ENCODE measurements at regions not wholly inside any gene's neighbourhood (a gene's known extent, or its start where the extent isn't known, plus 50 kb on each side); places are given as distances from the start of the nearest gene placed in this dataset.
A peak's percentile ranks its signal among the peaks of the same experiment; 100 is the strongest.

- Mint-ChIP-seq H3K4me3 (no peak overlapping the region), H3K27ac (peak overlapping the region in 1 of 2 donors; percentile 5), H3K36me3 (no peaks in the 10 kb centered on the region), H3K9me3 (no peaks in the 10 kb centered on the region), H3K4me1 (ENCODE audit: low read depth in 2 of 2) (peaks cover 17 to 30% of the 10 kb centered on the region in 2 donors), H3K27me3 (peaks cover 0 to 5% of the 10 kb centered on the region in 2 donors)
- DNase-seq (ENCODE audit: low spot score) (no peak), ATAC-seq (no peak)
Observed at GRCh38 chr11:95684170-95684569, 105.4 kb downstream of the FAM76B start.

GRCh38 chr11:95682552-95682951, 107.0 kb downstream of the FAM76B start:
- peak; percentile 84 to 92 for ATAC-seq
- peaks cover 15 to 30% of the 10 kb centered on the region in 2 donors for H3K4me1 Mint-ChIP-seq (ENCODE audit: low read depth in 2 of 2)

GRCh38 chr11:95680169-95680929, 109.2 kb downstream of the FAM76B start:
- DNase-seq (ENCODE audit: low spot score) (no peak), ATAC-seq (no peak)
- Mint-ChIP-seq H3K9me3 (no peaks in the 10 kb centered on the region), H3K27me3 (peaks cover 0 to 9% of the 10 kb centered on the region in 2 donors), H3K4me3 (no peak overlapping the region), H3K4me1 (ENCODE audit: low read depth in 2 of 2) (peaks cover 15 to 30% of the 10 kb centered on the region in 2 donors), H3K36me3 (no peaks in the 10 kb centered on the region), H3K27ac (peak overlapping the region in 1 of 2 donors; percentile 21)

More at GRCh38 chr11:95682552-95682951, 107.0 kb downstream of the FAM76B start:
- Mint-ChIP-seq H3K27ac (peak overlapping the region in 1 of 2 donors; percentile 6), H3K4me3 (peak overlapping the region; percentile 62), H3K36me3 (no peaks in the 10 kb centered on the region), H3K27me3 (peaks cover 0 to 5% of the 10 kb centered on the region in 2 donors), H3K9me3 (no peaks in the 10 kb centered on the region)
- peak; percentile 68 for DNase-seq (ENCODE audit: low spot score)

GRCh38 chr11:95678988-95679387, 110.6 kb downstream of the FAM76B start:
- no peaks in the 10 kb centered on the region for H3K36me3 Mint-ChIP-seq
- peaks cover 15 to 26% of the 10 kb centered on the region in 2 donors for H3K4me1 Mint-ChIP-seq (ENCODE audit: low read depth in 2 of 2)
- ATAC-seq (no peak), DNase-seq (ENCODE audit: low spot score) (no peak)
- peaks cover 0 to 6% of the 10 kb centered on the region in 2 donors for H3K27me3 Mint-ChIP-seq
- H3K9me3 Mint-ChIP-seq, result no peaks in the 10 kb centered on the region
- no peak overlapping the region for H3K27ac Mint-ChIP-seq
- no peak overlapping the region for H3K4me3 Mint-ChIP-seq

GRCh38 chr11:95676308-95676707, 113.3 kb downstream of the FAM76B start:
- Mint-ChIP-seq H3K9me3 (no peaks in the 10 kb centered on the region), H3K4me1 (ENCODE audit: low read depth in 2 of 2) (peaks cover 0 to 4% of the 10 kb centered on the region in 2 donors), H3K36me3 (no peaks in the 10 kb centered on the region), H3K27ac (no peak overlapping the region), H3K4me3 (no peak overlapping the region), H3K27me3 (peaks cover 0 to 4% of the 10 kb centered on the region in 2 donors)
- no peak for DNase-seq (ENCODE audit: low spot score)
- ATAC-seq, result no peak

- Mint-ChIP-seq H3K4me3 (no peak overlapping the region), H3K36me3 (no peaks in the 10 kb centered on the region), H3K27ac (no peak overlapping the region), H3K9me3 (no peaks in the 10 kb centered on the region), H3K27me3 (peaks cover 2 to 7% of the 10 kb centered on the region in 2 donors), H3K4me1 (ENCODE audit: low read depth in 2 of 2) (peaks cover 0 to 4% of the 10 kb centered on the region in 2 donors)
- no peak for DNase-seq (ENCODE audit: low spot score)
- no peak for ATAC-seq
Observed at GRCh38 chr11:95675585-95675984, 114.0 kb downstream of the FAM76B start.

- peaks cover 0 to under 1% of the 10 kb centered on the region in 2 donors for H3K4me1 Mint-ChIP-seq (ENCODE audit: low read depth in 2 of 2)
- no peak overlapping the region for H3K4me3 Mint-ChIP-seq
- H3K36me3 Mint-ChIP-seq, result no peaks in the 10 kb centered on the region
- no peak overlapping the region for H3K27ac Mint-ChIP-seq
- H3K27me3 Mint-ChIP-seq, result peaks cover 4 to 12% of the 10 kb centered on the region in 2 donors
- DNase-seq (ENCODE audit: low spot score) (no peak), ATAC-seq (no peak)
- no peaks in the 10 kb centered on the region for H3K9me3 Mint-ChIP-seq
Observed at GRCh38 chr11:95674657-95675358, 114.8 kb downstream of the FAM76B start.

GRCh38 chr11:95671768-95672167, 117.8 kb downstream of the FAM76B start:
- H3K36me3 Mint-ChIP-seq, result no peaks in the 10 kb centered on the region
- no peaks in the 10 kb centered on the region for H3K4me1 Mint-ChIP-seq (ENCODE audit: low read depth in 2 of 2)
- peaks cover 12 to 14% of the 10 kb centered on the region in 2 donors for H3K27me3 Mint-ChIP-seq
- H3K27ac Mint-ChIP-seq, result no peak overlapping the region
- DNase-seq (ENCODE audit: low spot score) (no peak), ATAC-seq (no peak)
- no peaks in the 10 kb centered on the region for H3K9me3 Mint-ChIP-seq
- no peak overlapping the region for H3K4me3 Mint-ChIP-seq

- H3K9me3 Mint-ChIP-seq, result peaks cover 6% of the 10 kb centered on the region
- no peak for ATAC-seq
- peaks cover 13 to 14% of the 10 kb centered on the region in 2 donors for H3K27me3 Mint-ChIP-seq
Observed at GRCh38 chr11:95668131-95668530, 121.5 kb downstream of the FAM76B start.

GRCh38 chr11:95661162-95661561, 128.4 kb downstream of the FAM76B start:
- Mint-ChIP-seq H3K4me3 (no peak overlapping the region), H3K36me3 (no peaks in the 10 kb centered on the region), H3K9me3 (peaks cover 6% of the 10 kb centered on the region), H3K4me1 (ENCODE audit: low read depth in 2 of 2) (no peaks in the 10 kb centered on the region), H3K27ac (no peak overlapping the region), H3K27me3 (peaks cover 0 to 7% of the 10 kb centered on the region in 2 donors)
- no peak for ATAC-seq
- DNase-seq (ENCODE audit: low spot score), result no peak

More at GRCh38 chr11:95668131-95668530, 121.5 kb downstream of the FAM76B start:
- H3K36me3 Mint-ChIP-seq, result no peaks in the 10 kb centered on the region
- H3K4me3 Mint-ChIP-seq, result no peak overlapping the region
- no peak for DNase-seq (ENCODE audit: low spot score)
- no peak overlapping the region for H3K27ac Mint-ChIP-seq
- no peaks in the 10 kb centered on the region for H3K4me1 Mint-ChIP-seq (ENCODE audit: low read depth in 2 of 2)

GRCh38 chr11:95660038-95660437, 129.5 kb downstream of the FAM76B start:
- no peaks in the 10 kb centered on the region for H3K36me3 Mint-ChIP-seq
- ATAC-seq (no peak), DNase-seq (ENCODE audit: low spot score) (no peak)
- H3K27me3 Mint-ChIP-seq, result peaks cover 0 to 9% of the 10 kb centered on the region in 2 donors
- H3K9me3 Mint-ChIP-seq, result peaks cover 3% of the 10 kb centered on the region
- no peaks in the 10 kb centered on the region for H3K4me1 Mint-ChIP-seq (ENCODE audit: low read depth in 2 of 2)
- no peak overlapping the region for H3K4me3 Mint-ChIP-seq
- no peak overlapping the region for H3K27ac Mint-ChIP-seq

- Mint-ChIP-seq H3K27me3 (peaks cover 0 to 6% of the 10 kb centered on the region in 2 donors), H3K27ac (no peak overlapping the region), H3K4me1 (ENCODE audit: low read depth in 2 of 2) (no peaks in the 10 kb centered on the region), H3K36me3 (no peaks in the 10 kb centered on the region), H3K4me3 (no peak overlapping the region), H3K9me3 (no peaks in the 10 kb centered on the region)
- ATAC-seq (no peak), DNase-seq (ENCODE audit: low spot score) (no peak)
Observed at GRCh38 chr11:95659088-95659487, 130.5 kb downstream of the FAM76B start.

GRCh38 chr11:95655536-95655935, 134.0 kb downstream of the FAM76B start:
- Mint-ChIP-seq H3K9me3 (no peaks in the 10 kb centered on the region), H3K36me3 (no peaks in the 10 kb centered on the region), H3K27ac (no peak overlapping the region), H3K27me3 (peaks cover 17 to 22% of the 10 kb centered on the region in 2 donors), H3K4me3 (no peak overlapping the region), H3K4me1 (ENCODE audit: low read depth in 2 of 2) (no peaks in the 10 kb centered on the region)
- DNase-seq (ENCODE audit: low spot score) (no peak), ATAC-seq (no peak)

GRCh38 chr11:95653680-95654079, 135.9 kb downstream of the FAM76B start:
- Mint-ChIP-seq H3K27me3 (peaks cover 24 to 34% of the 10 kb centered on the region in 2 donors), H3K4me1 (ENCODE audit: low read depth in 2 of 2) (no peaks in the 10 kb centered on the region), H3K4me3 (no peak overlapping the region), H3K36me3 (no peaks in the 10 kb centered on the region), H3K9me3 (no peaks in the 10 kb centered on the region), H3K27ac (no peak overlapping the region)
- ATAC-seq (no peak), DNase-seq (ENCODE audit: low spot score) (no peak)

Data from natural killer cell treated with Interleukin-12 subunit alpha and Interleukin-12 subunit beta and Interleukin-15 and Interleukin-18, amount 100 ng/mL, for 72 hours (primary cell).